Stimulated activated CD8-positive, alpha-beta memory T cell treated with anti-CD3 and anti-CD28 coated beads, Interleukin-15, amount 100 ng/mL, for 24 hours (primary cell): ENCODE measurements at regions not wholly inside any gene's neighbourhood (a gene's known extent, or its start where the extent isn't known, plus 50 kb on each side); places are given as distances from the start of the nearest gene placed in this dataset.
"Not testable (repeated sequence)": the region's sequence is repeated elsewhere in the genome, so short reads cannot be mapped to it uniquely, and the experiment has no call there.

ENCODE experiments used
- DNase-seq: peaks from one replicate; pipeline ENCODE4 v3.0.0-alpha.2; 2020; ENCODE audit warnings: low read depth

- no peak for DNase-seq
Observed at GRCh38 chr1:19024532-19024931, 68.1 kb upstream of the IFFO2 start.

- no peak for DNase-seq
Observed at GRCh38 chr1:19023787-19024186, 67.3 kb upstream of the IFFO2 start.

GRCh38 chr1:19021845-19022244 lies 65.4 kb upstream of the IFFO2 start:
- DNase-seq, result no peak

GRCh38 chr1:19019288-19019687 lies 62.8 kb upstream of the IFFO2 start:
- not testable (repeated sequence) for DNase-seq

GRCh38 chr1:19015476-19015875 lies 59.0 kb upstream of the IFFO2 start:
- DNase-seq, result no peak

GRCh38 chr1:19014765-19015164 lies 58.3 kb upstream of the IFFO2 start:
- DNase-seq, result no peak

GRCh38 chr1:19013826-19014548 lies 57.5 kb upstream of the IFFO2 start:
- no peak for DNase-seq

- DNase-seq, result no peak
Observed at GRCh38 chr1:19011845-19012231, 55.4 kb upstream of the IFFO2 start.

GRCh38 chr1:19010995-19011844 lies 54.7 kb upstream of the IFFO2 start:
- DNase-seq, result peak; percentile 29

GRCh38 chr1:19010503-19010902 lies 54.0 kb upstream of the IFFO2 start:
- DNase-seq, result no peak

GRCh38 chr1:19009882-19010321 lies 53.4 kb upstream of the IFFO2 start:
- no peak for DNase-seq

GRCh38 chr1:19009126-19009881 lies 52.8 kb upstream of the IFFO2 start:
- DNase-seq, result no peak

- DNase-seq, result no peak
Observed at GRCh38 chr1:19007491-19008441, 51.3 kb upstream of the IFFO2 start.

- DNase-seq, result no peak
Observed at GRCh38 chr1:19006837-19007271, 50.4 kb upstream of the IFFO2 start.
